ENCODE measurements at regions not wholly inside any gene's neighbourhood (a gene's known extent, or its start where the extent isn't known, plus 50 kb on each side); places are given as distances from the start of the nearest gene placed in this dataset.

- no peak for DNase-seq (ENCODE audit: low read depth)
Measured at GRCh38 chr16:54510685-54511221, 224.2 kb upstream of the IRX3 start.

- DNase-seq (ENCODE audit: low read depth) = no peak
Measured at GRCh38 chr16:54509456-54509855, 222.9 kb upstream of the IRX3 start.

- DNase-seq (ENCODE audit: low read depth) = no peak
Measured at GRCh38 chr16:54508351-54508750, 221.8 kb upstream of the IRX3 start.

DNA sequence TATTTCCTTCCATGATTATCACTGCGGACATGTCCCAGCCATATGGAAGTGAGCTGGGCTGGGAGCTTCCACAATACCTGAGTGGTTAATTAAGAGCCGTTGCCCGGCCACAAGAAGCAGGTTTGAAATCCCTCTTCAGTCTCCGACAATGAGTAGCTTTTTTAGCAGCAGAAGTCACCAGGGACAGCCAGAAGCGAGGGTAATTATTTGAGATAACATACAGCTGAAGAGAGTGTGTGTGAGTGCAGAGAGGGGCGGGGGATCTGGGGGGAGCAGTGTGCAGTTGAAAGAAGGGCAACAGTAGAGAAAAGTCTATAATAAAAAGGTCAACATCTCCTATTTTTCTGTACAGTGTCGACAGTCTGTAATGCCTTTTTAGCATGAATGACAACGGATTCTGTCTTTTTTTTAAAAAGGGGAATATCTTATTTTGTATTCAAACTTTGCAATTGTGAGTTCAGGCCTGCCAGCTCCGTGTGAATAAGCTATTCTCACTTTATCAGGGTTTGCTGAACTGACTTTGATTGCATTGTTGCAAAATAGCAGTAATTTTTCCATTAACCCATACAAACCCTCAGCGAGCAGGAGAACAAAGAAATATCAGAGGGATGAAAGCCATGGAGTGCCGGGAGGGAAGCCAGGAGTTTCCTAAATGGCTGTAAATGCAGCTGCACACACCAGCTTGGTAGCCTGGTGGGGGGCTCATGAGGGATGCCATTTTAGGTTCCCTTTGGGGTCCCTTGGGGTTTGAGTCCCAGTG, 220.3 kb upstream of the IRX3 start:
- no peak for DNase-seq (ENCODE audit: low read depth)

DNA sequence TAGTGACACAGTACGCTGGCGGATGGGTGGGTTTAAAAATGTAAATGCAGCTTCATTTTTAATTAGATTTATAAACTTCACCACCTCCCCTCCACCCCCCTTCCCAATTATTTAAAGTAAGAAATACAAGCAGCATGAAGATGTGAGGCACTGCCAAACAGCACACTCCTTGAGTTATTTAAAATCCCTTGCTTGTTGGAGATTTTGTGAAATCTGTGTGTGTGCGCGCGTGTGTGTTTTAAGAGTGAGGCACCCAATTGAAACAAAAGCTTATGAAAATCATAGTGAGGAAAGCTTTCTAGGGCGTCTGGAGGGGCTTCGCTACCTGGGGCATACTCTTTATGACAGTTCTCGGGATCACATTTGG, 219.6 kb upstream of the IRX3 start:
- no peak for DNase-seq (ENCODE audit: low read depth)

GRCh38 chr16:54505549-54506213, 219.1 kb upstream of the IRX3 start:
- no peak for DNase-seq (ENCODE audit: low read depth)

DNA sequence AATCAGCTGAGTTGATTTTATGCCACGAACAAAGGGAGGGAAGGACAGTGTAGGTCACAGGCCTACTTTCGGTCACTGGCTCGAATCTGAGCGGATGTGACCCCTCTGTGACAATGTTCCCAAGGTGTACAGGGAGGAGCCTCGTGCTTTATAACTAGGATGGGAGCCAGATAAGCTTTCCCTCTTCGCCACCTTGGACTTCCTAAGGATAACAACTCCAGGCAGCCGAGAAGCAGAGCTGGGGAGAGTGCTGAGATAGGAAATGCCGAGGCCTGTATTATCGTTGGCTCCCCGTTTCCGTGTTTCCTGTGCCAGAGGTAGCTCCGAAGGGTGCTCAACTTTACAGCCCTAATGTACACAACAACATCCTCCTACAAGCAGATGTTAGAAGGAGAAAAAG, 217.8 kb upstream of the IRX3 start:
- no peak for DNase-seq (ENCODE audit: low read depth)

GRCh38 chr16:54503856-54504219, 217.3 kb upstream of the IRX3 start:
- DNase-seq (ENCODE audit: low read depth) = no peak

DNA sequence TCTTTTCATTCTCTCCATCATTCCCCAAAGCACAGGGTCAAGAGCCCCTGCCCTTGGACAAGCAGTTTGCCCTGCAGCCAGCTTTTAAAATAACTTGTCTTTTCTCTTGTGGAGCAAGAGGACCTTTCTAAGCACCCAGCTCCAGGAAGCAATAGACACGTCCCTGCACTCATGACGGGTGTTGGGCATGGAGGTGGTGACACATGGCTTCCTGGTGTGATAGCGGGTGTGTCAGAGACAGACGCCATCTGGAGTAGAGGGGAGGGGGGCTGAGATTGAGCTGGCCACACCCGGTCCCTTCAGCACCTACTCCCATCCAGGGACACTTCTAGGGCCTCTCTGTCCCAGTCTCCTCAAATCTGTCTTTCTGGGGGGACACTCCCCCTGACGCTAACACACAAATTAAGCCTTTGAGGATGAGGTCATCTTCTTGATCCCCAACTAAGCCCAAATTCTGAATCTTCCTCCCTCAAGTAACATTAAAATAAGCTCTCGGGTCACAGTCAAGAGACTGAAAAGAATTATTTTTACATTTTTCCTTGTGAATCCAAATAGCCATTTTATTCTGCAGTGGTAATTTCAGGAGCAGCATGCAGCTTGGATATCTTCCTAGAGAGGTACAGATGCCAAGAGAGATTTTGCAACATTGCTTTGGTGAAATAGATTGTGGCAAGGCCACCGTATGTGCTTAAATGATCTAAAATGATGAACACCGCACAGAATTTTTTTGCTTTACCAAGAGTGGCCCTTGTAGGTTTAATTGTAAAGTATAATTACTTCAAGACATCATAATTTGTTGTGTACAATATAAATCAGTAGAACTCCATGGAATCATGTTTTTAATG, 216.6 kb upstream of the IRX3 start:
- peak; percentile 17 for DNase-seq (ENCODE audit: low read depth)

- no peak for DNase-seq (ENCODE audit: low read depth)
Measured at GRCh38 chr16:54501797-54502196, 215.2 kb upstream of the IRX3 start.

- DNase-seq (ENCODE audit: low read depth) = no peak
Measured at GRCh38 chr16:54493594-54493993, 207.0 kb upstream of the IRX3 start.

GRCh38 chr16:54493061-54493460, 206.5 kb upstream of the IRX3 start:
- DNase-seq (ENCODE audit: low read depth) = no peak

GRCh38 chr16:54490112-54490488, 203.5 kb upstream of the IRX3 start:
- DNase-seq (ENCODE audit: low read depth) = no peak

- DNase-seq (ENCODE audit: low read depth) = no peak
Measured at GRCh38 chr16:54489225-54490111, 202.9 kb upstream of the IRX3 start.

- no peak for DNase-seq (ENCODE audit: low read depth)
Measured at GRCh38 chr16:54488729-54489128, 202.1 kb upstream of the IRX3 start.

DNA sequence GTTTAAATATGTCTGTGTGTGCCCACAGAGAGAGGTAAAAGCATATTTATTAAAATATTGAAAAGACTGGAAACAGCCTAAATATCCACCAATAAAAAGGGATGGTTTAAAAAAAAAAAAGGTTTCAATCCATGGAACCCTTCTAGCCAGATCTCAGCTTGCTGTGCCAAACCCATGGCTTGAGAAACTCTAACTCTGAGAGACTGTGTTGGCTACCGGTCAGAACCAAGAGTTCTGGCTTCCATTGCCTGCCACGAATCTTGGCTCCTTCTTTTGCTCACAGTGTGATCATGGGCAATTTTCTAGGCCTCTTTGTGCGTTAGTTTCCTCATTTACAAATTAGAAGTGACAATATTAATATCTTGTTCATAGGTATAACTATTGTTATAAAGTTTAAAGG, 201.3 kb upstream of the IRX3 start:
- DNase-seq (ENCODE audit: low read depth) = no peak

- DNase-seq (ENCODE audit: low read depth) = no peak
Measured at GRCh38 chr16:54484700-54485099, 198.1 kb upstream of the IRX3 start.

- DNase-seq (ENCODE audit: low read depth) = no peak
Measured at GRCh38 chr16:54482892-54483574, 196.4 kb upstream of the IRX3 start.

DNA sequence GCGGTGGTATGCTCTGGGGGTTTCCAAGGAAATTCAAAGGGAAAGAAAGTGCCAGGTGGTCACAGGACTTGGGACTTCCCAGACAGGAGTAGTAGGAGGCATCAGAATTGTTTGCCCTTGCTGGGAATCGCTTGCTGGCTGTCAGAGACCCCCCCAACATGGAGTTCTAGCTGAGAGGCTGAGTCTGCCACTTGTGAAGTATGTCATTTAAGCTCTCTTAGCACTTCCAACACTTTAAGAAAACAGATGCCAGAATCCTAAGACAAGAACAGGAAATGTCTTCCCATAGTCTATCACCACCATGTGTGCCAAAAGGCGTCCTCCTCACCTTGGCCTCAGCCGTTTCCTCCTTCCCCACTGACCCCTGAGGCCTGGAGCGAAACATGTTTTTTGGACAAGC, 193.8 kb upstream of the IRX3 start:
- DNase-seq (ENCODE audit: low read depth) = no peak

- no peak for DNase-seq (ENCODE audit: low read depth)
Measured at GRCh38 chr16:54479546-54479945, 193.0 kb upstream of the IRX3 start.

DNA sequence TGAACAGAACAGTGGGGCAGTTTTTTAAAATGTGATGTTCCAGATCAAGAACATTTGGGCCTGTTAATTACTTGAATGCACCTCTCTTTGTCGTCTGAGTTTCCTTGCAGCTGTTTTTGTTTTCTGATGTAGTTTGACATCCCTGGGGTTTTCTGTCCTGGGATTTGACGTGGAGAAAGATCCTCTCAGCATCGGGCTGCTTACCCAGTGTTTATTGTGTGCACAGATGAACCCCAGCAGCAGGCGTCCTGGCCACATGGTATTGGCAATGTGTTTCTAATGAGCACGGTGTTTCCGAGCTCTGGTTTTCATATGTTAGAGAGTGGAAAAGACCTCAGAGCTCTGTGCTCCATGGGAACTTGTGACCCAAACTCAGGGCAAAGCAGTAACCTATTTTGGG, 191.1 kb upstream of the IRX3 start:
- no peak for DNase-seq (ENCODE audit: low read depth)
